HG03378 (cell line): ENCODE measurements at regions not wholly inside any gene's neighbourhood (a gene's known extent, or its start where the extent isn't known, plus 50 kb on each side); places are given as distances from the start of the nearest gene placed in this dataset.

Source experiments
- ATAC-seq: cut with Tn5 transposase; IDR thresholded peaks from one replicate; pipeline ENCODE4 v1.9.1; 2021; ENCODE audit warnings: mild to moderate bottlenecking, moderate library complexity; ENCODE audit not compliant: unreplicated experiment

DNA sequence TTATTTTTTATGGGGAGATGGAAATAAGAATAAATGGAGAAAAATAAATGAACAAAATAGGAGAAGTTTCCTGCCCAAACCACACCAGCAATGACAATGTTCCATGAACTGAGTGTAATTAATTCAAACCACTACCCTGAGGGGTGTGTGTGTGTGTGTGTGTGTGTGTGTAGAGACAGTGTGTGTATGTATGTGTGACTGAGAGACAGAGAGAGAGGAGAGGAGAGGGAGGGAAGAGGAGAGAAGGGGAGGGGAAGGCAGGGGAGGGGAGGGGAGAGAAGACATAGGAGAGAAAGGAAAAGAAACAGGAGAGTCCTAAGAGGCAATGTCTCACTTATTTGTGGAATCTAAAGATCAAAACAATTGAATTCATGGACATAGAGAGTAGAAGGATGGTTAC is 65.0 kb upstream of the POU2AF1 start:
- ATAC-seq: no peak

DNA sequence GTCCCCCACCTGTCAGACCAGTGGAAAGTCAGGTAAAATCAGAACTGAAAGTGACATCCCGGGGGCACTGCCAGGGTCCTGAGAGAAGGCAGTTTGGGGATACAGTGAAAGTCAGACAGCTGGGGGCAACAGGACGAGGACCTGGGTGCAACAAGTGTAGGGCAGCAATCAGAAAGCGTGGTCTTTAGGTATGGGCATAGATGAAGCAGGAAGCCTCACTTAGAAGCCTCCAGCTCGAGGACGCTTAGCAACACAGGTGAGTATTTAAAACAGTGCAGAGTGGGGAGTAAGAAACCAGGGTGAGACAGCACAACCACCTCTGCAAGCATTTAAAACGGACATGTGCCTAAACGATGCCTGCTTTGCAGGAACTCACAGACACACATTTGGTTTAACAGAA is 64.6 kb upstream of the POU2AF1 start:
- no peak for ATAC-seq

DNA sequence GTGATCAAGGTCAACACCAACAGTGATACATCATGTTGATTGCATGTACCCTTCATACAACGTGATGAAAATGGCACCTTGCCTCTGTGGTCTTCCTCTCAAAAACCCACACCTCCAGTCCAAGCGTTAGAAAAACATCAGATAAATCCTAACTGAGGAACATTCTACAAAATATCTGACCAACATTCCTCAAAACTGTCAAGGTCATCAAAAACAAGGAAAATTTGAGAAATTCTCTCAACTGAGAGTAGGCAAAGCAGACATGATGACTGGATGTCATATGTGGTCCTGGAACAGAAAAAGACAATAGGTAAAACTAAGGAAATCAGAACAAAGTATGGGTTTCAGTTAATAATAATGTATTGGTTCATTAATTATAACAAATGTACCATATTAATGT is 64.0 kb upstream of the POU2AF1 start:
- no peak for ATAC-seq

DNA sequence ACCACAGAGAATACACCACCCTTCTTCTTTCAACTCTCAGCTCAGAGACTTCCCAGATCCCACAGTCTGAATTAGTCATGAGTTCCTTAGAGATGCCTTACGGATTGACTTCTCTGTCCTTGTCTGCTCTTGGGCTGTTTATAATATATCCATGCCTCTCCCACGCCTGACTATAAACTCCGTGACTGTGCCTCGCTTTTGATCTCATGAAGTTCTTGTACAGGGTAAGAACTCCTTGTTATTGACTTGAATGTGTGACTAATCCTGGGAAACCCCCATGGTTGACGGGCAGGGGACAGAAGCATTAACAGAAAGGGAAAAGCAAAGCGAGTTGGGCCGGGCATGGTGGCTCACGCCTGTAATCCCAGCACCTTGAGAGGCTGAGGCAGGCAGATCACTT is 62.4 kb upstream of the POU2AF1 start:
- no peak for ATAC-seq

DNA sequence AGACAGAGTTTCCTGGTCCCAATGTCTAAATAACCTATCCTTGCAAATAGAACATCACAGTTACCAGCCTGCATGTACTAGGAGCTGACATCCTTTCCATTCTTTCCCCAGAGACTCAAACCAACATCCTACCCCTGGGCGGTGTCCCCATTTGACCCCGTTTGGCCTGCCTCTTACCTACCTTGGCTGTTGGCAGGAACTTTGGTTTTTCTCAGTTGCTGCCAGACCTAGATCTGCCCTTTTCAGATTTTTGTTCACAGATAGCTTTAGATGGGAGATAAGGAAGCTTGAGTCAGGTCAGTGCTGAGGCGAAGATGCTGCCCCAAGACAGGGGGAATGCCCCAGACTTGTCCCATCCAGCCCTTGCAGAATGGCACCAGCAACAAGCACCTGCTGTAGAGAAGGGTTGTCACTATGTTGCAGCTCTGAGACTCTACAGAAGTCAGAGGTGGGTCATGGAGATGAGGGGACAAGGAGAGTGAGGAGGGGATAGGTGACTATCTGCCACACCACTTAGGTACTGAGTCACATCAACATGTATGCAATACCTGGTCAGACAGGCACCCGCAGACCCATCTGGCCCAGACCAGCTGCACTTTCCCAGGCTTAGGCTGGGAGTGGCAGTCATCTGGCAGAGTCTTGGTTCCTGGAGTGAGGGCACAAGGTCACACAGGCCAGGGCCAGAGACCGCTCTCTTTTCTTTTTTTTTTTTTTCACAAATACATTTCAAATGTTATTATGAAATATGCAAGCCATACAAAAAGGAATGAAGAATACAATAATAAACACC is 61.5 kb upstream of the POU2AF1 start:
- ATAC-seq: no peak

DNA sequence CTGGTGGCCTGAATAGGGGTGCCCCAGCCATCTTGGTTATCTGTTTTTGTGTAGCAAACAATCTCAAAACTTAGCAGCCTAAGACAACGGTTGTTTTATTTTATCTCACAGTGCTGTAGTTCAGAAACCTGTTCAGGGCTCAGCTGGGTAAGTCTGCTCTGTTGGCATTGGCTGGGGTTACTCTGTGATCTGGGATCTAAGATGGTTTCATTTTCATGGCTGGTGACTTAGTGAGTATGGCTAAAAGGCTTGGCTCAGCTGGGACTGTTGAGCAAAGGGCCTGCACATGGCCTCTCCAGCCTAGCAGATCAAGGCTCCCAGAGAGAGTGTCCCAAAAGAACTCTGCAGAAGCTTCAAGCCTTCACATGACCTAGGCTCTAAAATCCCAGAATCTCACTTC is 60.8 kb upstream of the POU2AF1 start:
- no peak for ATAC-seq

DNA sequence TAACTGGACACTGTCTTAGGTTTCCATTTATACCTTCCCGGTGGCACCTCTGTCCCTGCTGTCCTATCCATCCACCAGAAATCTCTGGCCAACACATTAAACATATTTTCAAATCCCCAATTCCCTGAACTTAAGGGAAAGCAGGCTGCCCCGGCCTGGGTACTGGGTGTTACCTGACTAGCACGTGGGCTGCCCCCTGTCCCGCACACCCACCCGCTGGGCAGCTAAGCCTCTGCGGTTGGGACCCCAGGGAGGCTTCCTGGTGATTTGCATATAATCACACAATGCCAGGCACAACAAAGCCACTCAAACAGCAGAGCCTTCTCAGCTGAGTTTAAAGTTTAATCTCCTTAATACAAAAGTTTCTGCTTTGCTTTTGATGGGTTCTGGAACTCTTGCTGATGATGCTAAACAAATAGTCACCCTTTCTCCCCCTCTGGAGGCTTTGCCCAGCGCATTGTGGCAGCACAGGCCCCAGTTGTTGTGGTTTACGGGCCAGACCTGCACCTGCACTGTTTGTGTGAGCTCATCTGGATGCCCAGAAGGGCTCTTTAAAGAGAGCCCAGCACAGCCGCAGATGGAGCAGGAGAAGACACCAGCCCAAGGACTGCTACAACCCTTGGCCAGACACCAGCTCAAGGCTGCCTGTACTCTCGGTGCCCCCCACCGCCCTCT is 59.9 kb upstream of the POU2AF1 start:
- ATAC-seq: no peak

DNA sequence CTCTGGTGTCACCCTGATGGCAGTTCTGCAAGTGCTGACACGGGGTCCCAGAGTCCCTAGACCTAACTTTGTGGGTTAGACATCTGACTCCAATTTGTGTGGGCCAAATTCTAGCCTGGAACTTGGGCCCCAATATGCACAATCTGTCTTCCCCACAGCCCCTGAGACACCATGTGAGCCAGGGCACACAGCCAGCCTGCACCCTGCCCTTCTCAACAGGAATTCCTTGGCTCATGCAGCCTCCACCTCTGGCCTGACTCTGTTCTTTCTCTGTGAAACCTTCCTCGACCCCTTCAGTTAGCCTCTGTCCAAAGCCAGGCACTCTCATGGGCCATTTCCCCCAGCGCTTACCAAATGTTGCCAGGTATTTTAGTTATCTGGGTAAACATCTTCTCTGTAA is 59.1 kb upstream of the POU2AF1 start:
- no peak for ATAC-seq

DNA sequence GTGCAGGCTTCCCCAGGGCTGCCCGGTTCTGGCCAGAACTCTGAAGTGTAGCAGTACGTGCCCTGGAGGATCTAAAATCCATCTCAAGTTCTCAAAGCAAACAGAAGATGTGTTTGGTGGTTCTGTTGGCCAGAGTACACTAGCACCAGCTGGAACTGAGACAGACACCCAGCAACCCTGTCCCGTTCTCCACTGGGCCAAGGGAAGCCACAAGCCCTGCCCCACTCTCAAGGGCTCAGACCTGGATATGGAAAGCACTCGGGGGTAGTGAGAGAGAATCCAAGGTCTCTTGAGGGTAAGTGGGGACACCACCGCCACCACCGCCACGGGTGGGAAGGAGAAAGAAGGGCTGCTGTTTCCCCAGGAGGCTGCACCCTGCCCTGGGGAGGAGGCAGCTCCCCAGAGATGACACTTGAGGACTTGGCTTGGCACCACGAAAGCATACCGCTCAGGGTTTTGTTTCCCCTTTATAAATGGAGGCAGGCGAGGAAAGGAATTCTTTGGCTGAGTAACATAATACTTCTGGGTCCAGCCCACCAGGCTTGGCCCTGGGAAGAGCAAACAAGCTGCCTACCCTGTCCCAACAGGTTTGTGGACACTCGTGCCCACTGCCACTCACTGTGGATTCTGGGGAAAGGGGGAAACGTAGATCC is 56.1 kb upstream of the POU2AF1 start:
- no peak for ATAC-seq

DNA sequence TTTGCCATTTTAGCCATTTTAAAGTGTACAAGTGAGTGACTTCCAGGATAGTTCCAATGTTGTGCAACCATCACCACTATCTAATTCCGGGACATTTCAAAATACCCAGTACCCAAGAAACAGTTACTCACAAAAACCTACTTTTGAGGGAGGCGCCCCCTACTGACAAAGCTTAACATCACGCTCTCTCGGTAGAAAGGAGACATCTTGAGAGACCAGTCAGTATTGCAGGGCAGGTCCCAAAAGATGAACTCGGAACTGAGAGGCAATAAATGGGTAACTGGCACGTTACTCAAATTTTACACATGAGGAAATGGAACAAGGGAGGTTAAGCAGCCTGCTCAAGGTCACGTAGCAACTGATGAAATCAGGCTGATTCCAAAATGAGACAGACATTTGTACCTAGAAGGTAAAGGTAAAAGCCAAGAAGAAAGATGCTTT is 50.0 kb upstream of the POU2AF1 start:
- ATAC-seq: peak; percentile 76
